ENCODE measurements at regions not wholly inside any gene's neighbourhood (a gene's known extent, or its start where the extent isn't known, plus 50 kb on each side); places are given as distances from the start of the nearest gene placed in this dataset.
"Not testable (repeated sequence)": the region's sequence is repeated elsewhere in the genome, so short reads cannot be mapped to it uniquely, and the experiment has no call there.

GRCh38 chr1:163592623-163593022 is 270.9 kb downstream of the NUF2 start:
- TF ChIP-seq EZH2 (IDR thresholded peaks at IDR 0.05; ENCODE audit: borderline replicate concordance, low read length); CTCF (conservative IDR thresholded peaks at IDR 0.05 in 1 of 2, IDR thresholded peaks at IDR 0.05 in 1 of 2; ENCODE audit: extremely low read depth in 1 of 2, insufficient read depth in 1 of 2, low read depth in 1 of 2, low read length in 2 of 2): not testable (repeated sequence)
